ENCODE measurements at regions not wholly inside any gene's neighbourhood (a gene's known extent, or its start where the extent isn't known, plus 50 kb on each side); places are given as distances from the start of the nearest gene placed in this dataset.

- TF ChIP-seq CTCF (IDR thresholded peaks at IDR 0.05) (no peak), POLR2A (IDR thresholded peaks at IDR 0.05) (no peak)
Measured at GRCh38 chr2:60383401-60384143, 169.9 kb downstream of the BCL11A start.
